GM23338 (cell line): ENCODE measurements at regions not wholly inside any gene's neighbourhood (a gene's known extent, or its start where the extent isn't known, plus 50 kb on each side); places are given as distances from the start of the nearest gene placed in this dataset.
A peak's percentile ranks its signal among the peaks of the same experiment; 100 is the strongest.

Experiments used
- ATAC-seq: fragments of 200-7000 bp; cut with Tn5 transposase; 3 replicates; pipeline ENCODE4 v1.9.1; 2020
- DNase-seq: peaks from one replicate; pipeline ENCODE4 v3.0.0-alpha.2; 2015; ENCODE audit warnings: low spot score
- H2AFZ ChIP-seq: fragments of 200-600 bp; sonication (generic); 2 replicates; pipeline ENCODE4 v1.8.0; 2016; ENCODE audit warnings: antibody characterized with exemption, mild to moderate bottlenecking, moderate library complexity
- H3F3A ChIP-seq: fragments of 200-600 bp; sonication (generic); replicated peaks from 2 replicates; pipeline ENCODE4 v1.8.0; 2017; ENCODE audit warnings: antibody characterized with exemption, mixed run types, low read depth
- H3K27ac ChIP-seq: fragments of 200-600 bp; sonication (generic); 2 replicates; pipeline ENCODE4 v1.6.1; 2016; ENCODE audit warnings: low read depth
- H3K27me3 ChIP-seq: fragments of 200-600 bp; sonication (generic); 2 replicates; pipeline ENCODE4 v1.8.0; 2016; ENCODE audit warnings: mild to moderate bottlenecking, mixed run types, moderate library complexity; ENCODE audit not compliant: insufficient read depth
- H3K36me3 ChIP-seq: fragments of 200-600 bp; sonication (generic); 2 replicates; pipeline ENCODE4 v1.8.0; 2016; ENCODE audit warnings: mild to moderate bottlenecking; ENCODE audit not compliant: insufficient read depth
- H3K4me1 ChIP-seq: fragments of 200-600 bp; sonication (generic); 2 replicates; pipeline ENCODE4 v1.8.0; 2016; ENCODE audit warnings: mild to moderate bottlenecking, moderate library complexity; ENCODE audit not compliant: insufficient read depth
- H3K4me2 ChIP-seq: fragments of 200-600 bp; sonication (generic); 2 replicates; pipeline ENCODE4 v1.7.1; 2017; ENCODE audit warnings: mixed run types
- H3K4me3 ChIP-seq: fragments of 200-600 bp; sonication (generic); 2 replicates; pipeline ENCODE4 v1.6.1; 2016; ENCODE audit warnings: mixed run types
- H3K79me2 ChIP-seq: fragments of 200-600 bp; sonication (generic); replicated peaks from 2 replicates; pipeline ENCODE4 v1.8.0; 2017; ENCODE audit warnings: mild to moderate bottlenecking; ENCODE audit not compliant: insufficient read depth
- H3K9me2 ChIP-seq: fragments of 200-600 bp; sonication (generic); 2 replicates; pipeline ENCODE4 v1.8.0; 2017; ENCODE audit not compliant: insufficient read depth
- H4K20me1 ChIP-seq: fragments of 200-600 bp; sonication (generic); replicated peaks from 2 replicates; pipeline ENCODE4 v1.8.0; 2017; ENCODE audit warnings: mild to moderate bottlenecking; ENCODE audit not compliant: insufficient read depth
- H3K27ac Mint-ChIP-seq: 2 replicates; pipeline ENCODE4 v1.8.0; 2020; ENCODE audit warnings: inconsistent platforms, mild to moderate bottlenecking, moderate library complexity, mixed read lengths
- H3K27me3 Mint-ChIP-seq: 3 replicates; pipeline ENCODE4 v1.8.0; 2022; ENCODE audit warnings: low read depth, mild to moderate bottlenecking, moderate library complexity, mixed read lengths, inconsistent platforms; ENCODE audit not compliant: insufficient read depth, poor library complexity
- H3K36me3 Mint-ChIP-seq: 3 replicates; pipeline ENCODE4 v1.8.0; 2021; ENCODE audit warnings: low read depth, mild to moderate bottlenecking, inconsistent platforms, moderate library complexity, mixed read lengths
- H3K4me1 Mint-ChIP-seq: 3 replicates; pipeline ENCODE4 v1.8.0; 2020; ENCODE audit warnings: mild to moderate bottlenecking, inconsistent platforms, mixed read lengths
- H3K4me3 Mint-ChIP-seq: 3 replicates; pipeline ENCODE4 v1.8.0; 2021; ENCODE audit warnings: moderate library complexity, mild to moderate bottlenecking, inconsistent platforms, mixed read lengths
- H3K9me3 Mint-ChIP-seq: 3 replicates; pipeline ENCODE4 v1.8.0; 2020; ENCODE audit warnings: moderate library complexity, mild to moderate bottlenecking, inconsistent platforms, mixed read lengths
- EZH2 ChIP-seq: fragments of 200-600 bp; sonication (generic); IDR thresholded peaks from one replicate; pipeline ENCODE4 v1.8.0; 2017; ENCODE audit warnings: antibody characterized with exemption, mild to moderate bottlenecking, low read depth; ENCODE audit not compliant: unreplicated experiment
- JUNB ChIP-seq: IDR thresholded peaks from one replicate; pipeline ENCODE4 v1.6.1; 2016; ENCODE audit warnings: antibody characterized with exemption; ENCODE audit not compliant: unreplicated experiment
- ZNF114 ChIP-seq: fragments of 250-450 bp; sonication (Bioruptor Pico); IDR thresholded peaks from 2 replicates; pipeline ENCODE4 v1.5.0; 2020; ENCODE audit warnings: mild to moderate bottlenecking, moderate library complexity
- ZNF331 ChIP-seq: fragments of 250-450 bp; sonication (Bioruptor Pico); IDR thresholded peaks from 2 replicates; pipeline ENCODE4 v1.5.0; 2020; ENCODE audit warnings: low read depth, mild to moderate bottlenecking, moderate library complexity
- TF ChIP-seq, protein P1 (sequence below): fragments of 250-450 bp; sonication (Bioruptor Pico); IDR thresholded peaks from 2 replicates; pipeline ENCODE4 v1.5.0; 2020; ENCODE audit warnings: mild to moderate bottlenecking, moderate library complexity
- TF ChIP-seq, protein P2 (sequence below): IDR thresholded peaks from one replicate; pipeline ENCODE4 v1.6.1; 2018; ENCODE audit warnings: antibody characterized with exemption; ENCODE audit not compliant: unreplicated experiment
- TF ChIP-seq, protein P3 (sequence below), 2 experiments: fragments of 200-600 bp in 1 of 2; sonication (generic) in 1 of 2; conservative IDR thresholded peaks; 2 replicates each; pipeline versions ENCODE4 v1.5.1 to v1.6.1; 2016 to 2017; ENCODE audit warnings: antibody characterized with exemption in 2 of 2, low read depth in 2 of 2, mild to moderate bottlenecking in 2 of 2, moderate library complexity in 1 of 2

DNA sequence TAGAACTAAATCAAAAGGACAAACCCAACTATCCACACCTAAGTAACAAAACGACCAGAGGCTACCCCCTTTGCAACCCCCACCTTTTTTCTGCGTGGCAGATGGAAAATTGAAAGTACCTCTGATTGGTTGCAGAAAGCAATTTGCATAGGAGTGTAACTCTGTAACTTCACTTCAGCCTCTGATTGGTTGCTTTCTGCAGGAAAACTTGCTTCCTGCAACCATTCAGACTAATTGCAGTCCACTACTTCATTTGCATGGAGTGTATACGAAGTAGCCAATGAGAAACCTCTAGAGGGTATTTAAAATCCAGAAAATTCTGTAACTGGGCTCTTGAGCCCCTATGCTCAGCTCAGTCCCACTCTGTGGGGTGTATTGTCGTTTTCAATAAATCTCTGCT is 129.1 kb upstream of the OLIG3 start:
- no peaks in the 10 kb centered on the region for H3K79me2 ChIP-seq
- Mint-ChIP-seq H3K4me1 (no peaks in the 10 kb centered on the region), H3K36me3 (no peaks in the 10 kb centered on the region), H3K4me3 (no peak overlapping the region), H3K27me3 (no peaks in the 10 kb centered on the region), H3K9me3 (no peaks in the 10 kb centered on the region), H3K27ac (no peak overlapping the region)
- no peak overlapping the region for H3K4me3 ChIP-seq
- peak overlapping the region; percentile 81; the same call in 1 of the 2 replicates for H2AFZ ChIP-seq
- TF ChIP-seq ZNF114 (CRISPR knock-in tag) (no peak), EZH2 (no peak), JUNB (no peak), ZNF331 (CRISPR knock-in tag) (no peak)
- TF ChIP-seq, protein P1, sequence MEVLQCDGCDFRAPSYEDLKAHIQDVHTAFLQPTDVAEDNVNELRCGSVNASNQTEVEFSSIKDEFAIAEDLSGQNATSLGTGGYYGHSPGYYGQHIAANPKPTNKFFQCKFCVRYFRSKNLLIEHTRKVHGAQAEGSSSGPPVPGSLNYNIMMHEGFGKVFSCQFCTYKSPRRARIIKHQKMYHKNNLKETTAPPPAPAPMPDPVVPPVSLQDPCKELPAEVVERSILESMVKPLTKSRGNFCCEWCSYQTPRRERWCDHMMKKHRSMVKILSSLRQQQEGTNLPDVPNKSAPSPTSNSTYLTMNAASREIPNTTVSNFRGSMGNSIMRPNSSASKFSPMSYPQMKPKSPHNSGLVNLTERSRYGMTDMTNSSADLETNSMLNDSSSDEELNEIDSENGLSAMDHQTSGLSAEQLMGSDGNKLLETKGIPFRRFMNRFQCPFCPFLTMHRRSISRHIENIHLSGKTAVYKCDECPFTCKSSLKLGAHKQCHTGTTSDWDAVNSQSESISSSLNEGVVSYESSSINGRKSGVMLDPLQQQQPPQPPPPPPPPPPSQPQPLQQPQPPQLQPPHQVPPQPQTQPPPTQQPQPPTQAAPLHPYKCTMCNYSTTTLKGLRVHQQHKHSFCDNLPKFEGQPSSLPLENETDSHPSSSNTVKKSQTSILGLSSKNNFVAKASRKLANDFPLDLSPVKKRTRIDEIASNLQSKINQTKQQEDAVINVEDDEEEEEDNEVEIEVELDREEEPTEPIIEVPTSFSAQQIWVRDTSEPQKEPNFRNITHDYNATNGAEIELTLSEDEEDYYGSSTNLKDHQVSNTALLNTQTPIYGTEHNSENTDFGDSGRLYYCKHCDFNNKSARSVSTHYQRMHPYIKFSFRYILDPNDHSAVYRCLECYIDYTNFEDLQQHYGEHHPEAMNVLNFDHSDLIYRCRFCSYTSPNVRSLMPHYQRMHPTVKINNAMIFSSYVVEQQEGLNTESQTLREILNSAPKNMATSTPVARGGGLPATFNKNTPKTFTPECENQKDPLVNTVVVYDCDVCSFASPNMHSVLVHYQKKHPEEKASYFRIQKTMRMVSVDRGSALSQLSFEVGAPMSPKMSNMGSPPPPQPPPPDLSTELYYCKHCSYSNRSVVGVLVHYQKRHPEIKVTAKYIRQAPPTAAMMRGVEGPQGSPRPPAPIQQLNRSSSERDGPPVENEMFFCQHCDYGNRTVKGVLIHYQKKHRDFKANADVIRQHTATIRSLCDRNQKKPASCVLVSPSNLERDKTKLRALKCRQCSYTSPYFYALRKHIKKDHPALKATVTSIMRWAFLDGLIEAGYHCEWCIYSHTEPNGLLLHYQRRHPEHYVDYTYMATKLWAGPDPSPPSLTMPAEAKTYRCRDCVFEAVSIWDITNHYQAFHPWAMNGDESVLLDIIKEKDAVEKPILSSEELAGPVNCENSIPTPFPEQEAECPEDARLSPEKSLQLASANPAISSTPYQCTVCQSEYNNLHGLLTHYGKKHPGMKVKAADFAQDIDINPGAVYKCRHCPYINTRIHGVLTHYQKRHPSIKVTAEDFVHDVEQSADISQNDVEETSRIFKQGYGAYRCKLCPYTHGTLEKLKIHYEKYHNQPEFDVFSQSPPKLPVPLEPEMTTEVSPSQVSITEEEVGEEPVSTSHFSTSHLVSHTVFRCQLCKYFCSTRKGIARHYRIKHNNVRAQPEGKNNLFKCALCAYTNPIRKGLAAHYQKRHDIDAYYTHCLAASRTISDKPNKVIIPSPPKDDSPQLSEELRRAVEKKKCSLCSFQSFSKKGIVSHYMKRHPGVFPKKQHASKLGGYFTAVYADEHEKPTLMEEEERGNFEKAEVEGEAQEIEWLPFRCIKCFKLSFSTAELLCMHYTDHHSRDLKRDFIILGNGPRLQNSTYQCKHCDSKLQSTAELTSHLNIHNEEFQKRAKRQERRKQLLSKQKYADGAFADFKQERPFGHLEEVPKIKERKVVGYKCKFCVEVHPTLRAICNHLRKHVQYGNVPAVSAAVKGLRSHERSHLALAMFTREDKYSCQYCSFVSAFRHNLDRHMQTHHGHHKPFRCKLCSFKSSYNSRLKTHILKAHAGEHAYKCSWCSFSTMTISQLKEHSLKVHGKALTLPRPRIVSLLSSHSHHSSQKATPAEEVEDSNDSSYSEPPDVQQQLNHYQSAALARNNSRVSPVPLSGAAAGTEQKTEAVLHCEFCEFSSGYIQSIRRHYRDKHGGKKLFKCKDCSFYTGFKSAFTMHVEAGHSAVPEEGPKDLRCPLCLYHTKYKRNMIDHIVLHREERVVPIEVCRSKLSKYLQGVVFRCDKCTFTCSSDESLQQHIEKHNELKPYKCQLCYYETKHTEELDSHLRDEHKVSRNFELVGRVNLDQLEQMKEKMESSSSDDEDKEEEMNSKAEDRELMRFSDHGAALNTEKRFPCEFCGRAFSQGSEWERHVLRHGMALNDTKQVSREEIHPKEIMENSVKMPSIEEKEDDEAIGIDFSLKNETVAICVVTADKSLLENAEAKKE (CRISPR knock-in tag): no peak
- TF ChIP-seq, protein P2, sequence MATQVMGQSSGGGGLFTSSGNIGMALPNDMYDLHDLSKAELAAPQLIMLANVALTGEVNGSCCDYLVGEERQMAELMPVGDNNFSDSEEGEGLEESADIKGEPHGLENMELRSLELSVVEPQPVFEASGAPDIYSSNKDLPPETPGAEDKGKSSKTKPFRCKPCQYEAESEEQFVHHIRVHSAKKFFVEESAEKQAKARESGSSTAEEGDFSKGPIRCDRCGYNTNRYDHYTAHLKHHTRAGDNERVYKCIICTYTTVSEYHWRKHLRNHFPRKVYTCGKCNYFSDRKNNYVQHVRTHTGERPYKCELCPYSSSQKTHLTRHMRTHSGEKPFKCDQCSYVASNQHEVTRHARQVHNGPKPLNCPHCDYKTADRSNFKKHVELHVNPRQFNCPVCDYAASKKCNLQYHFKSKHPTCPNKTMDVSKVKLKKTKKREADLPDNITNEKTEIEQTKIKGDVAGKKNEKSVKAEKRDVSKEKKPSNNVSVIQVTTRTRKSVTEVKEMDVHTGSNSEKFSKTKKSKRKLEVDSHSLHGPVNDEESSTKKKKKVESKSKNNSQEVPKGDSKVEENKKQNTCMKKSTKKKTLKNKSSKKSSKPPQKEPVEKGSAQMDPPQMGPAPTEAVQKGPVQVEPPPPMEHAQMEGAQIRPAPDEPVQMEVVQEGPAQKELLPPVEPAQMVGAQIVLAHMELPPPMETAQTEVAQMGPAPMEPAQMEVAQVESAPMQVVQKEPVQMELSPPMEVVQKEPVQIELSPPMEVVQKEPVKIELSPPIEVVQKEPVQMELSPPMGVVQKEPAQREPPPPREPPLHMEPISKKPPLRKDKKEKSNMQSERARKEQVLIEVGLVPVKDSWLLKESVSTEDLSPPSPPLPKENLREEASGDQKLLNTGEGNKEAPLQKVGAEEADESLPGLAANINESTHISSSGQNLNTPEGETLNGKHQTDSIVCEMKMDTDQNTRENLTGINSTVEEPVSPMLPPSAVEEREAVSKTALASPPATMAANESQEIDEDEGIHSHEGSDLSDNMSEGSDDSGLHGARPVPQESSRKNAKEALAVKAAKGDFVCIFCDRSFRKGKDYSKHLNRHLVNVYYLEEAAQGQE: no peak
- TF ChIP-seq, protein P3, sequence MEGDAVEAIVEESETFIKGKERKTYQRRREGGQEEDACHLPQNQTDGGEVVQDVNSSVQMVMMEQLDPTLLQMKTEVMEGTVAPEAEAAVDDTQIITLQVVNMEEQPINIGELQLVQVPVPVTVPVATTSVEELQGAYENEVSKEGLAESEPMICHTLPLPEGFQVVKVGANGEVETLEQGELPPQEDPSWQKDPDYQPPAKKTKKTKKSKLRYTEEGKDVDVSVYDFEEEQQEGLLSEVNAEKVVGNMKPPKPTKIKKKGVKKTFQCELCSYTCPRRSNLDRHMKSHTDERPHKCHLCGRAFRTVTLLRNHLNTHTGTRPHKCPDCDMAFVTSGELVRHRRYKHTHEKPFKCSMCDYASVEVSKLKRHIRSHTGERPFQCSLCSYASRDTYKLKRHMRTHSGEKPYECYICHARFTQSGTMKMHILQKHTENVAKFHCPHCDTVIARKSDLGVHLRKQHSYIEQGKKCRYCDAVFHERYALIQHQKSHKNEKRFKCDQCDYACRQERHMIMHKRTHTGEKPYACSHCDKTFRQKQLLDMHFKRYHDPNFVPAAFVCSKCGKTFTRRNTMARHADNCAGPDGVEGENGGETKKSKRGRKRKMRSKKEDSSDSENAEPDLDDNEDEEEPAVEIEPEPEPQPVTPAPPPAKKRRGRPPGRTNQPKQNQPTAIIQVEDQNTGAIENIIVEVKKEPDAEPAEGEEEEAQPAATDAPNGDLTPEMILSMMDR (conservative IDR thresholded peaks at IDR 0.05; ENCODE audit: low read depth in 2 of 2): no peak
- H3K27ac ChIP-seq: no peak overlapping the region
- no peak overlapping the region for H3K4me2 ChIP-seq
- H3K27me3 ChIP-seq: no peaks in the 10 kb centered on the region
- H3F3A ChIP-seq: no peaks in the 10 kb centered on the region
- H3K36me3 ChIP-seq: no peaks in the 10 kb centered on the region
- ATAC-seq: no peak
- H4K20me1 ChIP-seq: no peaks in the 10 kb centered on the region
- DNase-seq: no peak
- H3K4me1 ChIP-seq: no peaks in the 10 kb centered on the region
- H3K9me2 ChIP-seq: no peaks in the 10 kb centered on the region
